H1 (cell line): ENCODE measurements at regions not wholly inside any gene's neighbourhood (a gene's known extent, or its start where the extent isn't known, plus 50 kb on each side); places are given as distances from the start of the nearest gene placed in this dataset.

Experiments
- EZH2 ChIP-seq: fragments of 200-600 bp; sonication (generic); IDR thresholded peaks from 2 replicates; pipeline ENCODE4 v1.7.1; 2012; ENCODE audit warnings: low read depth, mild to moderate bottlenecking, moderate library complexity, low read length, inconsistent platforms; ENCODE audit not compliant: severe bottlenecking

DNA sequence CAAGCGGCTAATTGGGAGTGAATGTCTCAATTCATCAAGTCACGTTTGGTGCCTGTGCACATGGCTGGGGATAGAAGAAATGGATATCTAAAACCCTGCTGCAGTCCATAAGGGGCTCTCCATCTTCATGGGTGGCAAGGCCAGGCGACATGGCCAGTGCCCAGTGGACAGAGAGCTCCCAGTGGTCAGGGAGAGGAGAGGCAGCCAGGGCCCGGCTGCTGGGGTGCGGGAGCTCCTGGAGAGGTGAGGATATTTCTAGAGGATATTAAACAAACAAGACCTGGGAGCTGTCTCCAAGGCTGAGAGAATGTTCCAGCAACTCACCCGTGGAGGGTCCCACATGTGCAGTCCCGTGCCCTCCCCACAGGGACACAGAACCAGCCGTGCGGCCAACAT, 368.8 kb upstream of the C1orf174 start (continued):
- TF ChIP-seq EZH2 = no peak
